ENCODE measurements at regions not wholly inside any gene's neighbourhood (a gene's known extent, or its start where the extent isn't known, plus 50 kb on each side); places are given as distances from the start of the nearest gene placed in this dataset.
A peak's percentile ranks its signal among the peaks of the same experiment; 100 is the strongest.

GRCh38 chr16:65200156-65200773, 78.4 kb upstream of the CDH11 start:
- no peak overlapping the region for H3K4me3 ChIP-seq (ENCODE audit: low read depth, low read length)
- no peak for DNase-seq (ENCODE audit: low read depth)
- in situ Hi-C loops (cut with HindIII; ENCODE audit: low sequenced_read_pairs): no loop called here
- no peak for TF ChIP-seq CTCF (IDR thresholded peaks at IDR 0.05; ENCODE audit: low read depth, low read length, missing control alignments)

GRCh38 chr16:65196420-65197075, 74.7 kb upstream of the CDH11 start:
- no peak for TF ChIP-seq CTCF (IDR thresholded peaks at IDR 0.05; ENCODE audit: low read depth, low read length, missing control alignments)
- in situ Hi-C loops (cut with HindIII; ENCODE audit: low sequenced_read_pairs): no loop called here
- no peak for DNase-seq (ENCODE audit: low read depth)
- H3K4me3 ChIP-seq (ENCODE audit: low read depth, low read length): no peak overlapping the region

GRCh38 chr16:65195998-65196397, 74.1 kb upstream of the CDH11 start:
- in situ Hi-C loops (cut with HindIII; ENCODE audit: low sequenced_read_pairs): no loop called here
- DNase-seq (ENCODE audit: low read depth): no peak
- no peak overlapping the region for H3K4me3 ChIP-seq (ENCODE audit: low read depth, low read length)
- no peak for TF ChIP-seq CTCF (IDR thresholded peaks at IDR 0.05; ENCODE audit: low read depth, low read length, missing control alignments)

GRCh38 chr16:65185241-65185778, 63.4 kb upstream of the CDH11 start:
- peak; percentile 53 for DNase-seq (ENCODE audit: low read depth)
- no peak overlapping the region for H3K4me3 ChIP-seq (ENCODE audit: low read depth, low read length)
- no peak for TF ChIP-seq CTCF (IDR thresholded peaks at IDR 0.05; ENCODE audit: low read depth, low read length, missing control alignments)
- in situ Hi-C loops (cut with HindIII; ENCODE audit: low sequenced_read_pairs): no loop called here

GRCh38 chr16:65181071-65181561, 59.3 kb upstream of the CDH11 start:
- peak; percentile 15 for TF ChIP-seq CTCF (IDR thresholded peaks at IDR 0.05; ENCODE audit: low read depth, low read length, missing control alignments)
- no peak for DNase-seq (ENCODE audit: low read depth)
- H3K4me3 ChIP-seq (ENCODE audit: low read depth, low read length): no peak overlapping the region
- in situ Hi-C loops (cut with HindIII; ENCODE audit: low sequenced_read_pairs): no loop called here

- TF ChIP-seq CTCF (IDR thresholded peaks at IDR 0.05; ENCODE audit: low read depth, low read length, missing control alignments): no peak
- DNase-seq (ENCODE audit: low read depth): no peak
- in situ Hi-C loops (cut with HindIII; ENCODE audit: low sequenced_read_pairs): no loop called here
- no peak overlapping the region for H3K4me3 ChIP-seq (ENCODE audit: low read depth, low read length)
Measured at GRCh38 chr16:65178151-65178550, 56.3 kb upstream of the CDH11 start.

Measured in astrocyte of the cerebellum (primary cell).